ENCODE measurements at regions not wholly inside any gene's neighbourhood (a gene's known extent, or its start where the extent isn't known, plus 50 kb on each side); places are given as distances from the start of the nearest gene placed in this dataset.

DNA sequence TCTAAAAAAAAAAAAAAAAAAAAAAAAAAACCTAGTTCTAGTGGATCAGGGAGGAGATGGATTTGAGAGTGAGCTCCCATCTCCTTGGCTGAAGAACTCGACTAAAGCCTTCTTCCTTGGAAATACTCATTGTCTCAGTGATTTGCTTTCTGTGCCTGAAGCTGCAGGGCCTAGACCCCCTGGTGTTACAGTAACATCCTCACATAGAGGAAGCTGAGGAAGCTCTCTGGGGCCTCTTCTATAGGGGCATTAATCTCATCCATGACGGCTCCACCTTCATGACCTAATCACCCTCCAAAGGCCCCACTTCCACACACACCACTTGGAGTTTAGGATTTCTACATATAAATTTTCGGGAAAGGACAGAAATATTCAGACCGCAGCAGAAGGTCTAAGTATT is 95.9 kb upstream of the ETS2 start:
- TF ChIP-seq, protein P1, sequence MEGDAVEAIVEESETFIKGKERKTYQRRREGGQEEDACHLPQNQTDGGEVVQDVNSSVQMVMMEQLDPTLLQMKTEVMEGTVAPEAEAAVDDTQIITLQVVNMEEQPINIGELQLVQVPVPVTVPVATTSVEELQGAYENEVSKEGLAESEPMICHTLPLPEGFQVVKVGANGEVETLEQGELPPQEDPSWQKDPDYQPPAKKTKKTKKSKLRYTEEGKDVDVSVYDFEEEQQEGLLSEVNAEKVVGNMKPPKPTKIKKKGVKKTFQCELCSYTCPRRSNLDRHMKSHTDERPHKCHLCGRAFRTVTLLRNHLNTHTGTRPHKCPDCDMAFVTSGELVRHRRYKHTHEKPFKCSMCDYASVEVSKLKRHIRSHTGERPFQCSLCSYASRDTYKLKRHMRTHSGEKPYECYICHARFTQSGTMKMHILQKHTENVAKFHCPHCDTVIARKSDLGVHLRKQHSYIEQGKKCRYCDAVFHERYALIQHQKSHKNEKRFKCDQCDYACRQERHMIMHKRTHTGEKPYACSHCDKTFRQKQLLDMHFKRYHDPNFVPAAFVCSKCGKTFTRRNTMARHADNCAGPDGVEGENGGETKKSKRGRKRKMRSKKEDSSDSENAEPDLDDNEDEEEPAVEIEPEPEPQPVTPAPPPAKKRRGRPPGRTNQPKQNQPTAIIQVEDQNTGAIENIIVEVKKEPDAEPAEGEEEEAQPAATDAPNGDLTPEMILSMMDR (conservative IDR thresholded peaks at IDR 0.05): no peak
- no peak for TF ChIP-seq EZH2 (IDR thresholded peaks at IDR 0.05; ENCODE audit: low read depth)
